HG03064 (cell line): ENCODE measurements at regions not wholly inside any gene's neighbourhood (a gene's known extent, or its start where the extent isn't known, plus 50 kb on each side); places are given as distances from the start of the nearest gene placed in this dataset.

Experiments used
- ATAC-seq: cut with Tn5 transposase; IDR thresholded peaks from one replicate; pipeline ENCODE4 v1.9.1; 2021; ENCODE audit warnings: low read depth; ENCODE audit not compliant: unreplicated experiment

DNA sequence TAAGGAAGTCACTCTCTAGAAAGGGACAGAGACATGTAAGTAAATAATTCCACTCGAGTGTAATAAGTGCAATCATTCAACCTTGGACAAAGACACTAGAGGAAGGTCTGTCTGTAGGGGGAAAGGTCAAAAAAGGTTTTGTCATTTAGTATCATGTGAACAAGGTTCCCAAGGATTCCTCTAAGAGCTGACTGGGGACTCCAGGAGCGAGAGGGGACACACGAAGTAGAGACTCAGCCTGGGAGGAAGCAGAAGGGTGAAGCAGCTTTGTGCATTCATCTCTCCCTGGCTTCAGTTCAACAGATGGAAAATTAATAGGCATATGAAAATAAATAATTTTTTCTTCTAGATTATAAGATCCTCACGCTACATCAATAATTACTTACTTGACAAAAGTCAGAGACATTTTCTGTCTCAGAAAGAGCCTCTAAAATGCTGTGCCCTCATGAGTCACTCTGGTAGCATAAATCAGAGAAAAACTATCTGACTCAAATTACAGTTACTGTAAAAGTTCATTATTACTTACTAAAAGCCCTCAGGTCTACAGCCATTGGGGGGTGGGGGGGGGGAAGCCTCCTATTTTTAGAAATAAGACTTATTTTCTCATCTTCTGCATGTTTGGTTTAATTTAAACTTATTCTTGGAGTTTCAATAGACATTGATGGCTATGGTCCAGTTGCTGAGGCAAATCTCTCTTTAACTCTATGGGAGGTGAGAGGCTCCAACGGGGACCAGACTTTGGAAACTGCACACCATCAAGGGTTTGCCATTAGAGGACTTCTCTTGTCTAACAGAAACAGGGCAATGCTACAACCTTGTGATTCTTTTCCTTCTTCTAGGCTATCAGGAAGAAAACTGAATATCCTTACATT is 275.1 kb upstream of the KLF14 start:
- no peak for ATAC-seq

DNA sequence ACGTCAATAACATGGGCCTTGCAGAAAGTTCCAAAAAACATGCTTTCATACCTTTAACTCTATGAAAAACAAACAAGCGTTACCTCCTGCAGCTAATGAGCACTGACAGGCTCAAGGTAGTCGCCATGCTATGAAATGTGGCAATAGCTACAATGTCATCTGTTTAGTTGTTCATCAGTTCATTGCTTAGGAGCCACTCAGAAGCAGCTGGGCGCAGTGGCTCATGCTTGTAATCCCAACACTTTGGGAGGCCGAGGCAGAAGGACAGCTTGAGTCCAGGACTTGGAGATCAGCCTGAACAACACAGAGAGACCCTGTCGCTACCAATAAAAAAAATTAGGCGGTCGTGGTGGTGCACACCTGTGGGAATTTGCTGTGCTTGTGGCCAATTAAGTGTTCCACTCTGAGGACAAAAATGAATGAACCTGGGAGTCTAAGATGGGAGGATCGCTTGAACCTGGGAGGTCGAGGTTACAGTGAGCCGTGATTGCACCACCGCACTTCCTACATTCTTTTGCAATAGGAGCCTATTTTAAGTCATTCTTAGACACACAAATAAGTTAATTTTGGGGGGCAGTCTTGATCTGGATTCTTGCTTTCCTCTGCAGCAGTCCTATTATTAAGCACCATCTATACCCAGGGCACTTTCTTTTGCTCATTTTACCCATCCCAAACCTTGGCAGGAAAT is 276.2 kb upstream of the KLF14 start:
- no peak for ATAC-seq

DNA sequence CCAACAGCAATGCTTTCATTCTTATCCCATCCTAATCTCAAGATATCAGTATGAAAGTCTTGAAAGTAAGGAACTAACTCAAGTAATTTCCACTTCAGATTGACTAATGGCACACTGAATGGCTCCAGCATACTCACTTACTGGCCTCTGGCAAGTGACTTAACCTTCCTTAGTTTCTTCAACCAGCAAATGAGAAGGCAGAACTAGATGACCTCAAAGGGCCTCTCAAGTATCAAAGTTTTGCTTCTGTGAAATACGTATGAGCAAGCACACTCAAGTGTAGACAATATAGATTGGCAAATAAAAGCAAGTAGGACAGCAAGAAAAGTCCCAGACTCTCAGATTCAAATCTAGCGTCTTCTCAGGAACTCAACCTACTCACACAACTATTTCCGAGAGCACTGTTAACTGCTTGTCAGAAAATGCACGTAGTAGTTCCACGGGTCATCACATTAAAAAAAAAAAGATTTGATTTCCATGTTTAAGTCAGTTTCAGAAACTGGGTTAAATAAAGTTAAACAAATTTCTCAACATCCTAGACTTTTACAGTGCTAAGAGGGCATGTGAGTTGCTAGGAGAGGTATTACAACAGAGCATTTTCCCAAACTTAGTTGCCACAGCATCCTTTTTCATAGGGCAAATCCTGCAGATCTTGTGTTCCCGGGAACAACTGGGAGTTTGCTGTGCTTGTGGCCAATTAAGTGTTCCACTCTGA is 276.9 kb upstream of the KLF14 start:
- ATAC-seq, result no peak

DNA sequence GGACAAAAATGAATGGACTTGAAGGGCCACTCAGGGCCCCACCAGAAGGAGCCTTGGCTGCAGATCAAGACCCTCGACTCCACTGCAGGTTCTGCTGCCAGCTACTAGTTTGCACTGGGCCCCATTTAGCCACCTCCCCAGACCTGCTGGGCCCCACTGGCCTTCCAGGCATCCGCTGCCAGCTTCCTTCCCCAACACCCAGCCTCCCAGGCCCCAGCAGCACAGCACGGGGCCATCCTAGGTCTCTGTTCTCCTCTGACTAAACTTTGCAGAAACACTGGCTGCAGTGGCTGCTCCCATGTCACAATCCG is 277.4 kb upstream of the KLF14 start:
- no peak for ATAC-seq

DNA sequence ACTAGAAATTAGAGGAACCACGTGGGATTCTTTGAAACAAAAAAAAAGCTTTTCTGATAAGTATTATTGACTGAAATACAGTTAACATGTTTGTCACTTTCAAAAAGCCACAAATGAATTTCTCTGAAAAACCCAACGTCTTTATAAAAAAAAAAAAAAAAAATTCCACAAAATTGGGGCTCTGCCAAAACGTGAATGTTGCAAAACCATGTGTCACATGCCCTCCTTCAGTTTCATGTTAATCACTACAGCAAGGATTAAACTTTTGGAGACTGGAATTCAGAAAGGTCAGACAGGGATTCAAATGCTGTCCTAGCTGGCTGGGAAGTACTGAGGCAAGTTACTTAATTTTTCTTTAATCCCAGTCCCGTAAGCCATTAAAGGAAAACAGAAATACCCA is 278.0 kb upstream of the KLF14 start:
- no peak for ATAC-seq

DNA sequence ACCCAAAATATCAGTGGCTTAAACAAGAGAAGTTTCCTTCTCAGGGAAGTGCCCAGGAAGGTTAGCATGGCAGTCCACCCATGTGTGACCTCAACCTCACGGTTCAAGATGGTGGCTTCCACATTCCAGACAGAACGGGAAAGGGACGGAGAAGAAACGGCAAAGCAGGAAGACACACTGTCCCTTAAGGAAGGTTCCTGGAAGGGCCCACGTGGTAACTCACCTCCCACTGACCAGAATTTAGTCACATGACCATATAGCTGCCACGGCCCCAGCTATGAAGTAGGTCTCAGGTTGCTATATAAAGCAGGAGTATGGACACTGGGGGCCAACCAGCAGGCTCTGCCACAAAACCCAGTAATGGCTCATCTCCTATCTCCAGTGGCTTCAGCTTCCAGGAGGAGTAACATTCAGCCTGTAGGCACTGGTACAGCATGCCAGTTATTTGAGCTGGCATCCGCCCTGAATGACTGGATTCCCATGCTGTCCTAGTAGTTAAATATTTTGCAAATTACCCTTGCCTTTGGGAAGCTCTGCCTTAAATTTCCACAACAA is 278.5 kb upstream of the KLF14 start:
- no peak for ATAC-seq

DNA sequence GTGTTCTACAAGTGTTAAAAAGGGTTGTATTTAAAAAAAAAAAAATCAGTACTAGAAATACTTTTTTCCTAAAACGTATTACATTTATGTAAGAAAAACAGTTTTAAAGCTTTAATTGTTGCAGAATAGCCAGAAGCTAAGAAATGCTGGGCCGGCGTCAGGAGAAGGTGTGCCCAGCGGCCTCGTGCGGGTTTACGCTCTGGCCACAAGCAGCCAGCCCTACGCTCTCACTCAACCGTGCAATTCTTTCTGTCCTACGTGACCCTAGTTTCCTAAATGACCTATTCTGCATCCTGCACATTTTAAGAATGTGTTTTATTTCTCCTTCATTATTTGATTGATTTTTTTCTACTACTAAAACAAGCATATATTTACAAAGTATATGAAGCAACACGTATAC is 279.7 kb upstream of the KLF14 start:
- ATAC-seq, result no peak

DNA sequence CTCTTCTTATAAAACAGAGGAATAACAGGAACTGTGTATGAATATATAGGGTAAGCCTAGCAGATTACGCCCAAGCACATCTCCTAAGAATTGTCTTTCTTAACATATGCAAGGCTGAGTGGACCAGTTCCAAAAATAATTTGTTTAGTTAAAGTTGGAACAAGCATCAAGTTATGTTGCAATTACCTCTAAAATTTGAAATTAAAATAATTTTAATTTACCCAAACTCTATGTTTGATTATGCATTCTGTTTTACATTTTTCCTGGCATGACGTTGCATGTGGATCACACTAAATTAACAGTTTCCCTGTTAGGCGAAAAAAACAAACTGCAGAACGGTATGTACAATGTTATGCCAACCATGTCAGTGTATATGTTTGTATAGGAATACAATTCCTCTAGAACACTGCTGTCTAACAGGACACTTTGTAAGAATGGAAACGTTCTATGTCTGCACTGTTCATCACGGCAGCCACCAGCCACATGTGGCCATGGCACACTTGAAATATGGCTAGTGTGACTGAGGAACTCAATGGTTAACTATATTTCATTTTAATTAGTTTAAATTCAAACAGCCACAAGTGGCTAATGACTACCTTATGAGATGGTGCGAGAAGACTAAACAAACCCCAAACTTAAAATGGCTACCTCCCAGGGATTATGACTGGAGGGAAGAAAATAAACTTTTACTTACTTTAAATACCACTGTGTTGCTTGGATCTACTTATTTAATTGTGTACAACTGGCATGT is 281.1 kb upstream of the KLF14 start:
- no peak for ATAC-seq

DNA sequence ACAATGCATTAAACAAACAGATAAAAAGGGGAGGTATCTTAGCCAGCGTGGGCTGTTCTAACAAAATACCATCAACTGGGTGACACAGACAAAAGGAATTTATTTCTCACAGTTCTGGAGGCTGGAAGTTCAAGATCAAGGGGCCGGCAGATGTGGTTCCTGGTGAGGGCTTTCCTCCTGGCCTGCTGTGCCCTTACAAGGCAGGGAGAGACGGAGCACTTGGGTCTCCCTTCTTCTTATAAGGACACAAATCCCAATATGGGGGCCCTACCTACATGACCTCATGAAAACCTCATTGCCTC is 281.6 kb upstream of the KLF14 start:
- ATAC-seq, result no peak

DNA sequence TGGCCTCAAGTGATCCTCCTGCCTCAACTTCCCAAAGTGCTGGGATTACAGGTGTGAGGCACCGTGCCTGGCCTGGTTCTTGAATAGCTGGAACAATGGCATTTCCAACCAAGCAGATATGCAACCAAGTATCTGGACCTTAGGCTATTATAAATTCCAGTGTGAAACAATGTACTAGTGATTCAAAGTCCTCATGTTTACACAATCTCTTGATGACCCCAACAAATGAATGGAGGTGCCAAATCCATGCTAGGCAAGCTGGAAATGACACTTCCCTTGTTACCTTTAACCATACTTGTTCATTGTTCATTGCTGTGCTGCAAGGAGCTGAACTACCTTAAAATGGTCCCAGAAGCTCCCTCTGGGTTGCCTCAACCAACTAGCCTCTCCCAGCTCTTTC is 282.2 kb upstream of the KLF14 start:
- no peak for ATAC-seq

DNA sequence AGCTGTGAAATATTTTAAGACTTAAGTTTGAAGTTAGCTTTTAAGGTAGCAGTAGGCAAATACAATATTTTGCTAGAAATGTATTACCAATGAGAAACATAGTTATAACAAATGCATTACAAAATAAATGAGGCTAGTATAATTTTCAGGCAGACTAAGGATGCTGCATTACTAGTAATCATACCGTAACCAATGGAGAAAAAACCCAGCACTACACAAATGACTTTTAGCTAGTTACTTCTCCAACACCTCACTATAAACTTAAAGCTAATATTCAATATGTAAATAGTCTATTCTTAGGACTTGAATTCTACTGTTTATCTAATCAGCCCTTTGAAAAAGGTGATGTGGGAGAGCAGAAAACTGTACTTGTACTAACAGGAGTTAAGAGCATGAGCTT is 285.3 kb upstream of the KLF14 start:
- ATAC-seq, result no peak

DNA sequence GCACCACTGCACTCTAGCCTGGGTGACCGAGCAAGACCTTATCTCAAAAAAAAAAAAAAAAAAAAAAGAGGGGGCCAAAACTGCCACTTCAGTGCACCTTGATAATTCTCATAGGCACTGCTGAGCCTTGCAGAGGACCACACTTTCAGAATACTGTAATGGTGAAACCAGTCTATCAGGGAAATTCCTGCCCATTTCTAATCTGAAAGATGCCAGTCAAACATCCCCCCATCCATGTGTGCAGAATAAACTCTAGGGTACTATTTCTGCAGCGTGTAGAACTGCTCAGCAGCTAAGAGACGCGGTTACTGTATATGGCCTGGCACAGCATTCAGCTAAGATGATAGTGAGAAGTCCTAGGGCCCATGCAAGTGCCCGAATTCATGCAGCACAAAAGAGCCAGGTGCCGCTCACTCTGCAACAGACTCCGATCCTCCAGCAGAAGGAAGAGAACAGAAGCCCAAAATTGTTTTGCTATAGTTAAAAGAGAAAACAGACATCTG is 286.8 kb upstream of the KLF14 start:
- peak; percentile 50 for ATAC-seq

DNA sequence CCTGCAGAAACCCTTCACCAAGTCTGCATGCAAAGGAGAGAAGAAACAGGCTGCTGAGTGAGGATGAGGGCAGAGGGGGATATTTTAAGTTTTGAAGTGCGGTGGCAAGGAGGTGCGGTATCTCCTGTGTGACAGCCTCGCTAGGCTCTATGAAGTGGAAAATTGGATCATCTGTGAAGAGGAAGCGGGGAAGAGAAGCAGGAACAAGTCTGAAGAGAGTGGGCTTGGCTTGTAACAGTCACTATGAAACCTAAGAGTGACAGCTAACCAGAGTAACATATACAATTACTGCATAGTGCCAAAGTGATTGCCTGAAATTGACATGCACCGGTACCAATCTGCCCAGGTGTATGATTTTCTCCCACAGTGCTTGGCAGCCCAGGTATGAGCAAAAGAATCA is 287.5 kb upstream of the KLF14 start:
- peak; percentile 45 for ATAC-seq

DNA sequence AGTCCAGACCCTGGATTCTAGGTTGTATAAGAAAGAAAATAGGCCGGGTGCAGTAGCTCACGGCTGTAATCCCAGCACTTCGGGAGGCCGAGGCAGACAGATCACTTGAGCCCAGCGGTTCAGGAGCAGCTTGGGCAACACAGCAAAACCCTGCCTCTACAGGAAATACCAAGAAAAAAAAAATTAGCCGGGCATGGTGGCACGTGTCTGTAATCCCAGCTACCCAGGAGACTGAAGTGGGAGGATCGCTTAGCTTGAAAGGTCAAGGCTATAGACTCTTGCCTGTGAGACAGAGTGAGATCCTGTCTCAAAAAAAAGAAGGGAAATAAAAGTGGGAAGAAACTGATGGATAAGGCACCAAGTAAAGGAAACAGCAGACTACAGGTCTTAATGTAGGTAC is 287.9 kb upstream of the KLF14 start:
- no peak for ATAC-seq

DNA sequence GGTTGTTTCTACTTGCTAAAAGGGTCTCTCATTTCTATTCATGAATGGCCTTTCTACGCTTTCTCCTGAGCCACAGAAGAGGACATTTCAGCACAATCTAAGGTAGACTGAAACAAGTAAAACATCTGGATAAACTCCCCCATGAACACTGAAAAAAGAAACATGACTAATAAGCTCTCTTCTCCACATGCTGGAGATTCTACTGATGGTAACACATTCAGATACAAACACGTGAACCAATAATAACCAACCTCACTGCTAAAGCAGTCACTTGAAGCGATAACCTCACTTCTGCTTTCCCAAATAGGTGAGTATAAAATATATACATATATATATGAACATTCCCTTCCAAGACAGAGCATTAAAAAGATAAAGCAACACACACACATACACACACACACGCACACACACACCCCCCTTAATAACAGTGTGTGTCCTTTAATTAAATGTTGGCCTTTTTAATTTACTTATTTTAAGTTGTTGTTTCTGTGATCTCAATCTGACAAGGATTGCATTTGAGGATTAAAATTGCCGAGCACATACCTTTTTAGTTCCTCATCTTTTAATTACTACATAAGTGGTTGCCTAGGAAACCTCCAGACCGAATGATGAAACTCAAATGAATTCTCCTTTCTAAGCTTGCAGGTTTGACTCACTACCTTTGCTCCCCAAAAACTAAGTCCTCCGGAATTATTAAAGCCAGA is 292.4 kb upstream of the KLF14 start:
- ATAC-seq, result no peak

DNA sequence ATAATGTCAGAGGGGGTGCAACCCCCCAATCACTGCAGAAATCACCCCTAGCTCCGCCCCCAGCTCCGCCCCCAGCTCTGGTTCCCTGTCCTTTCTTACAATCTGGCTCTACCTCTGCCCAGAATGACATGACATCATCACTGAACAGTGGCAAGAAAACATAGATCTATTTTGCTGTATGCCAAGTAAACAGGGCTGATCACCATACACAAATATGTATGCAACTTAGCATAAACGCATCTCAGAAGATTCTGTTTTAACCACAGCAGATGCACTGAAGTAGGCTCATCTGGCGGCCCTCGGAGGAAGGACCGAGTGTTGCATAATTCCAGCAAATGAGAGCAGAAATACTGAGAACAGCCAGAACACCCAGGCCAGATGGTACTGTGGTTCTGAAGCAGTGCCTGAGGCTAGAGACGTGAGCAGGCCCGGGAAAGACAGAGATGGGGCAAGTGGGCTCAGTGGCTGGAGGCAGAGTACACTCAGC is 293.3 kb upstream of the KLF14 start:
- no peak for ATAC-seq

DNA sequence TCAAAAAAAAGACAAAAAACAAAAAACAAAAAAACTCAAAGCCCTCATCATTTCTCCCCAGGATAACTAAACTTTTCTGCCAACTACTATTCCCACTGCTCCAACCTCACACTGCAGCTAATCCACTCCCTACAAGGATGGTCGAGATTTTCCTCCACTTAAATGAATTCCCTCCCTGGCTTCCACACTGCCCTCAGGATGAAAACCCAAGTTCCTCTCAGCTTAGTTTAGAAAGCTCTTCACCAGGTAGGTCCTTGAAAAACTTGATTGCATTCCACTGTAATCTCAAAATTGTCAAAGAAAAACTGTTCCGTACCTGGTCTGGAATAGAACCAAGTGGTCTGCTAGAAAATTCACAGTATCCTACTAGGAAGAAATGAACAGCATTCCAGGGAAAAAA is 294.3 kb upstream of the KLF14 start:
- no peak for ATAC-seq

DNA sequence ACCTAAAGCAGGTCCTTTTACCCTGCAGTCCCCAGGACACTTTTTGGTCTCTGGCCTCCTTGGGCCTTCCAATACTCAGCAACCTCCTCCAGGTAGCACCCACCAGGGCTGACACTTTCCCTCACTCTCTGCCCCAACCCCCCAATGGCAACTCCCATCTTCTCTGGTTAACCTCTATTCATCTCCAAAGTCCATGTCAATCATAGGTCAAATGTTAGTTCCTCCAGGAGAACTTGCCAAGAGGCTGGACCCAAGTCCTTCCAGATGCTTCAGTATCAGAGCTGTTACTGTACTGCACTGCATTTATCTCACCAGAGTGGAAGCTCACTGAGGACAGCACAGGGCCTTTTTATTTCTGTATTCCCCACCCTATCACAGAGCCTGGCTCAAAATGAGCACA is 295.0 kb upstream of the KLF14 start:
- ATAC-seq, result no peak

DNA sequence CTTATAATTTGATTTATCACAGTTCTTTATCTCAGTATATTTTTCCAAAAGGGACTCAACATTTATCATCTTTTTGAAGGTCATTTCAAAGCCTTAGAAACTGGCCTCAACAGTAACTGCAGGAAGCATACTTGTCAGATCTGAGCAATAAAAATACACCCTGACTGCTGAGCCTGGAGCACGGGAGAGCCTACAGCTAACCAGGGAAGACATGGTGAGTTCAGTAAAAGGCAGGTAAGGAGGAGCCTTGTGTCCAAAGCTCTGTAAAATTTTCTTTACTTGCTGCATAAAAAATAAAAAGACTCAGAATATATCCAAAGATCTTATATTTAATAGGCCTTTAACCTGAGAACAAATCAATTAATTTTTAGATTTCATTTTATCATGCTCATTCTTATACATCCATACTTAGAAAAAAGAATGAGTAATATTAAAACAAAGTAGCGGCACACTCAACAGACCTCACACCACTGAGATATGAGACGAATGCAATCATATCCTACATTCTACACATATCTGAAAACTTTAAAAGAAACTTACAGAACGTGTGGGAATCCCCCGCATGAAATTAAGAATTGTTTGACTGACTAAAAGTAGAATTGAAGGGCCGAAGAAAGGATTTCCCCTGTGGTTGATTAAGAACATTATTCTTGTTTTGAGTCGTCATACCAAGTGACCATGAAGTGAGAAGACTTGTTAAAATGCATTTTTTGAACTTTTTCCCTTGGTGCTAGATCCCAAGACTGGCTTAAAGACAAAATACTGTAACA is 296.4 kb upstream of the MKLN1 start:
- ATAC-seq, result peak; percentile 77
